ENCODE measurements at regions not wholly inside any gene's neighbourhood (a gene's known extent, or its start where the extent isn't known, plus 50 kb on each side); places are given as distances from the start of the nearest gene placed in this dataset.

DNA sequence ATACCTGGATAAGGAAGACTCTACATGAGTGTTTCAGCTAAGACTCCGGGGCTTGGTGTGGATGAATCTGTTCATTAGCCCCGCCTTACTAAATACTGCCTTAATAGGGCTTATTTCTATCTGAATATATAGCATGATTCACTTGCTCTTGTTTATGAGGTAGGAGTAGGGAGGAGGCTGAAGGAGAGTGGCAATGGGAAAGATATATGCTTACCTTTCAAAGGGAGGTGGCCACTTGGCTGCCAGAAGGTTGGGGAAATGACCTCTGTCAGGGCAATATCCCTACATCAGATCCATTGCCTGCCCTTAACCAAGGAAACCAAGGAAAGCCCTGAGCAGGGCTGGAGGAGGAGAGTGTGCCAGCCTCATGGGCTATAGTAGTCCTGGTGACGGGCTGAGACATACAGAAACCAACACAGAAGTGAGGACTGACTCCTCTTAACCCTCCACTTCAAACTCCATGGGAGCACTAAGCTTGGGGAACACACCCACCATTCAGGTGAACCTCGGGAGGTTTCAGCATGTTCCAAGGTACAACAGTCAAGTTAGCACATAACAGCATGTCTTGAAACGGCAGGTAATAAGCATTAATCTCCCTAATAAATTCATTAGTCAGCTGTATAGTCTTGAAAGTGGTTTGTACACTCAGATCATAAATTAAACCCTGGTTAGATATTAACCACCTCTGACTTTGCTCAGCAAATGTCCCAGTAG is 80.1 kb downstream of the EOMES start:
- TF ChIP-seq FOXK1 (CRISPR knock-in tag; IDR thresholded peaks at IDR 0.05) (no peak), ETV6 (CRISPR knock-in tag; IDR thresholded peaks at IDR 0.05) (no peak)
- TF ChIP-seq, protein P1, sequence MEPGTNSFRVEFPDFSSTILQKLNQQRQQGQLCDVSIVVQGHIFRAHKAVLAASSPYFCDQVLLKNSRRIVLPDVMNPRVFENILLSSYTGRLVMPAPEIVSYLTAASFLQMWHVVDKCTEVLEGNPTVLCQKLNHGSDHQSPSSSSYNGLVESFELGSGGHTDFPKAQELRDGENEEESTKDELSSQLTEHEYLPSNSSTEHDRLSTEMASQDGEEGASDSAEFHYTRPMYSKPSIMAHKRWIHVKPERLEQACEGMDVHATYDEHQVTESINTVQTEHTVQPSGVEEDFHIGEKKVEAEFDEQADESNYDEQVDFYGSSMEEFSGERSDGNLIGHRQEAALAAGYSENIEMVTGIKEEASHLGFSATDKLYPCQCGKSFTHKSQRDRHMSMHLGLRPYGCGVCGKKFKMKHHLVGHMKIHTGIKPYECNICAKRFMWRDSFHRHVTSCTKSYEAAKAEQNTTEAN (CRISPR knock-in tag; IDR thresholded peaks at IDR 0.05), result no peak
- TF ChIP-seq, protein P2, sequence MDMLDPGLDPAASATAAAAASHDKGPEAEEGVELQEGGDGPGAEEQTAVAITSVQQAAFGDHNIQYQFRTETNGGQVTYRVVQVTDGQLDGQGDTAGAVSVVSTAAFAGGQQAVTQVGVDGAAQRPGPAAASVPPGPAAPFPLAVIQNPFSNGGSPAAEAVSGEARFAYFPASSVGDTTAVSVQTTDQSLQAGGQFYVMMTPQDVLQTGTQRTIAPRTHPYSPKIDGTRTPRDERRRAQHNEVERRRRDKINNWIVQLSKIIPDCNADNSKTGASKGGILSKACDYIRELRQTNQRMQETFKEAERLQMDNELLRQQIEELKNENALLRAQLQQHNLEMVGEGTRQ (CRISPR knock-in tag; IDR thresholded peaks at IDR 0.05), result no peak
- TF ChIP-seq, protein P3, sequence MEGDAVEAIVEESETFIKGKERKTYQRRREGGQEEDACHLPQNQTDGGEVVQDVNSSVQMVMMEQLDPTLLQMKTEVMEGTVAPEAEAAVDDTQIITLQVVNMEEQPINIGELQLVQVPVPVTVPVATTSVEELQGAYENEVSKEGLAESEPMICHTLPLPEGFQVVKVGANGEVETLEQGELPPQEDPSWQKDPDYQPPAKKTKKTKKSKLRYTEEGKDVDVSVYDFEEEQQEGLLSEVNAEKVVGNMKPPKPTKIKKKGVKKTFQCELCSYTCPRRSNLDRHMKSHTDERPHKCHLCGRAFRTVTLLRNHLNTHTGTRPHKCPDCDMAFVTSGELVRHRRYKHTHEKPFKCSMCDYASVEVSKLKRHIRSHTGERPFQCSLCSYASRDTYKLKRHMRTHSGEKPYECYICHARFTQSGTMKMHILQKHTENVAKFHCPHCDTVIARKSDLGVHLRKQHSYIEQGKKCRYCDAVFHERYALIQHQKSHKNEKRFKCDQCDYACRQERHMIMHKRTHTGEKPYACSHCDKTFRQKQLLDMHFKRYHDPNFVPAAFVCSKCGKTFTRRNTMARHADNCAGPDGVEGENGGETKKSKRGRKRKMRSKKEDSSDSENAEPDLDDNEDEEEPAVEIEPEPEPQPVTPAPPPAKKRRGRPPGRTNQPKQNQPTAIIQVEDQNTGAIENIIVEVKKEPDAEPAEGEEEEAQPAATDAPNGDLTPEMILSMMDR (IDR thresholded peaks at IDR 0.05), result no peak

Data from WTC11 (cell line).